Transverse colon (tissue), 1 donor: ENCODE measurements at regions not wholly inside any gene's neighbourhood (a gene's known extent, or its start where the extent isn't known, plus 50 kb on each side); places are given as distances from the start of the nearest gene placed in this dataset.

Experiments used
- EP300 ChIP-seq: sonication (generic); formaldehyde crosslinking; IDR thresholded peaks from one replicate; pipeline ENCODE4 v1.6.1; 2017; ENCODE audit warnings: antibody characterized with exemption, low read depth
- POLR2A ChIP-seq: fragments of 450-650 bp; IDR thresholded peaks from one replicate; pipeline ENCODE4 v1.6.1; 2016; ENCODE audit warnings: antibody characterized with exemption, mild to moderate bottlenecking, moderate library complexity

DNA sequence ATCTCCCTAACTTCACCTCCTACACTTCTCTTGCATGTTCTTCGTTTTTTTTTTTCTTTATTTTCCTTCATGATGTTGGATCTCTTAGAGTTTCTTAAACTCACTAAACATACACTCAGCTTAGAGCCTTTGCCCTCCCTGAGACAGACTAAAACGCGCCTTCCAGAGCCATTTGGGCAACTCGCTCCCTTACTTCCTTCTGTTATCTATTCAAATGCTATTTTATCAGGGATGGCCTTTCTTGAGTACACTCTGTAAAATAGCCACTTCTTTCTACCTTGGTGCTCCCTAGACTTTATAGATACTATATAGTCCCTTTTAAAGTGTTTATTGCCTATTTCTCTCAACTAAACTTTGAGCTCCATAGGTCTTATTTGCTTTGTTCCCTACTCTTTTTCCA lies 598.2 kb upstream of the NECTIN3 start:
- TF ChIP-seq POLR2A, result no peak
- no peak for TF ChIP-seq EP300
